Activated T-helper 1 cell treated with anti-CD3 and anti-CD28 coated beads, Interleukin-12 subunit alpha, Interleukin-12 subunit beta, Interleukin-2, Interleukin-4 antibody, amounts not matched to agents 30 ng/mL and 10 ng/mL and 1 ng/mL, durations not matched to agents 14 hours and 24 hours and 36 hours (primary cell): ENCODE measurements at regions not wholly inside any gene's neighbourhood (a gene's known extent, or its start where the extent isn't known, plus 50 kb on each side); places are given as distances from the start of the nearest gene placed in this dataset.

Experiments used
- DNase-seq: peaks from one replicate; pipeline ENCODE4 v3.0.0; 2021; ENCODE audit warnings: low spot score
- H3K27ac Mint-ChIP-seq: one replicate; pipeline ENCODE4 v1.8.0; 2021; ENCODE audit warnings: mild to moderate bottlenecking, mixed read lengths
- H3K27me3 Mint-ChIP-seq: one replicate; pipeline ENCODE4 v1.8.0; 2022; ENCODE audit warnings: mild to moderate bottlenecking, moderate library complexity, mixed read lengths; ENCODE audit not compliant: insufficient read depth
- H3K36me3 Mint-ChIP-seq: one replicate; pipeline ENCODE4 v1.8.0; 2021; ENCODE audit warnings: low read depth, mixed read lengths
- H3K4me1 Mint-ChIP-seq: one replicate; pipeline ENCODE4 v1.8.0; 2021; ENCODE audit warnings: low read depth, mixed read lengths
- H3K4me3 Mint-ChIP-seq: one replicate; pipeline ENCODE4 v1.8.0; 2021; ENCODE audit warnings: mild to moderate bottlenecking, moderate library complexity, mixed read lengths
- H3K9me3 Mint-ChIP-seq: one replicate; pipeline ENCODE4 v1.8.0; 2021; ENCODE audit warnings: mixed read lengths
- intact Hi-C: fragments of 100-400 bp; cut with micrococcal nuclease; formaldehyde crosslinking; loops from one replicate; pipeline ENCODE4 v1.15.1; 2024

DNA sequence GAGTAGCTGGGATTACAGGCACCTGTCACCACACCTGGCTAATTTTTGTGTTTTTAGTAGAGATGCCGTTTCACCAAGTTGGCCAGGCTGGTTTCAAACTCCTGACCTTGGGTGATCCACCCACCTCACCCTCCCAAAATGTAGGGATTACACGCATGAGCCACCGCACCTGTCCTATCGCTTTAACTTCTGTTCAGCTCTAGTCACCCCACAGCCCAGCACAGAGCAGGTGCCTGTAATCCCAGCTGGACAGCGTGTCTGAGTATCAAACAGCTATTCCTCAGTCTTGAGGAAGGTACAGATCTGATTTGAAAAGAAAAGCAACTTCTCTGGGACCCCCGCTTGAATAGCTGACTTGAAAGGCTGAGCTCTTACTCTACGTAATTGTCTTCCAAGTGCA lies 149.1 kb downstream of the CTTN start:
- Mint-ChIP-seq H3K4me3 (no peak overlapping the region), H3K27me3 (no peaks in the 10 kb centered on the region), H3K27ac (no peak overlapping the region), H3K36me3 (no peaks in the 10 kb centered on the region), H3K4me1 (no peaks in the 10 kb centered on the region), H3K9me3 (no peaks in the 10 kb centered on the region)
- DNase-seq: no peak
- intact Hi-C loops: no loop called here

DNA sequence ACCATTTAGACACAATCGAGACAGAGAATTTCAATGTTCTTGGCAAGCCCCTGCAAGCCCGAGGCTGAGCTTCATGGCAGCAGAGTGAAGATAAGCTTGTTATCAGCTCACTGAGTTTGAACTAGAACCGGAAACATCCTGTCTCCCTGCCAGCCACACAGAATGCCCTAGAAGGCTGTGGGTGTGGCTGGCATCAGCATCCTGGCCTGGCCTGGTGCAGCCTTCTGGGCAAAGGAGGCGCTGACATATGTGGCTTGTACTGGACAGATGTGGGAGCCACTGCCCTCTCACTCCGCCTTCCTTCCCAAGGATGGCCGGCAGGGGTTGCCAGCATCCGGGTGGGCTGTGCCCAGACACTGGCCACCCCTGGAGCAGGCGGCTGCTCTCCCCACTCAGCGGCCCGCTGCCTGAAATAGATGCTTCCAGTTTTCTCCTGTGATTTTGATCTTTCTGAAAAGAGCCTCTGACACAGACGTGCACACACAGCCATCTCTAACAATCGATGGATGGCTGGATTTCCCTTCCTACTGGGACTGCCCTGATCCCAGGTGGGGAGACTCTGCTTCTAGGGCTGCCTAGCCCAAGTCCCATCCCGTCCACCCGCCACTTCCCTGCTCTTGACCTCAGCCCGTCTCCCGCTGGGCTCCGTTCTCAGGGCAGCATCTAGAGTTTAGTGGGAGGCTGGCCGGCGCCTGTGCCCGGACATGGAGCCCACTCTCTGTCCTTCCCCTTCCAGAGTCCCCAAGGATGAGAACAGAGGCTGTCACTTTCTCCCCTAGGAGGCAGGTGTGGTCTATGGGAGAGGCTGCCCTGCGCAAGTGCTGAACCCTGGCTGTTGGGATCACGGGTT lies 149.7 kb downstream of the CTTN start:
- no peak overlapping the region for H3K27ac Mint-ChIP-seq
- H3K4me3 Mint-ChIP-seq: no peak overlapping the region
- no peaks in the 10 kb centered on the region for H3K27me3 Mint-ChIP-seq
- no peaks in the 10 kb centered on the region for H3K9me3 Mint-ChIP-seq
- H3K4me1 Mint-ChIP-seq: no peaks in the 10 kb centered on the region
- H3K36me3 Mint-ChIP-seq: no peaks in the 10 kb centered on the region
- intact Hi-C loops: no loop called here
- DNase-seq: no peak

DNA sequence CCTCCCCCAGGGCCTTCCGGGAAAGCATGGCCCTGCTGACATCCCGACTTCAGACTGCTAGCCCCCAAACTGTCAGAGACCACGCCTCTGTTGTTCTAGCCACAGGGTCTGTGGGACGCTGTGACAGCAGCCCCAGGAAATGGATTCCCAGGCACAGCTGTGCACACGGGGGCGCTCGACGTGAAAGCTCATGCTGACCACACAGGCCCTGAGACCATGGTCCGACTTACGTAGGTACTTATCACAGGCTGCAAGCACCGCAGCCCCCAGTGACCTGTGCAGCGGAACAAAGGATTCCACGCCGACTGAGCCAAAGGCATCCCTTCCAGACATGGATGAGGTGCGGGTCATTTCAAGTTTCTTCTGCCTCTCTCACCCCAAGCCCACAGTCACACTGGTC lies 150.6 kb downstream of the CTTN start:
- no peak overlapping the region for H3K27ac Mint-ChIP-seq
- no peaks in the 10 kb centered on the region for H3K36me3 Mint-ChIP-seq
- DNase-seq: no peak
- H3K4me1 Mint-ChIP-seq: no peaks in the 10 kb centered on the region
- no peaks in the 10 kb centered on the region for H3K27me3 Mint-ChIP-seq
- H3K9me3 Mint-ChIP-seq: no peaks in the 10 kb centered on the region
- intact Hi-C loops: no loop called here
- H3K4me3 Mint-ChIP-seq: no peak overlapping the region

DNA sequence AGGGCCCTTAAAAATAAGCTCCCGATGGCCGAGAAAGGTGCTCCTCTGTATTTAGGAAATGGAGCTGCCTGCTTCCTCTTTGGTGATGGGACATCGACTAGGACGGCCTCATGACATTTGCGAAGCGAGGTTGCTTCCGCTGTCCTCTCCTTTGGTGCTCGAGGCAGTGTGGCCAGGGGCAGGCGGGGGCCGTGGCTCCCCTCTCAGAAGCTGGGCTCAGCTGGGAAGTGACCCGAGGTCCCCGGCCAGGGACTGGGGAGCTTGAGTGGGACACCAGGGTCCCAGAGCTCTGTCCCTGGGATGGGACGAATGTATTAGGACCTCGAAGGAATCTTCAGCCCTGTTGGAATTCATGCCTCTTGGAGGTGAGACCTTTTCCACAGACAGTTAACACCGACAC lies 151.1 kb downstream of the CTTN start:
- intact Hi-C loops: no loop called here
- DNase-seq: no peak
- H3K9me3 Mint-ChIP-seq: no peaks in the 10 kb centered on the region
- H3K27me3 Mint-ChIP-seq: no peaks in the 10 kb centered on the region
- no peaks in the 10 kb centered on the region for H3K36me3 Mint-ChIP-seq
- H3K4me1 Mint-ChIP-seq: no peaks in the 10 kb centered on the region
- no peak overlapping the region for H3K4me3 Mint-ChIP-seq
- no peak overlapping the region for H3K27ac Mint-ChIP-seq

DNA sequence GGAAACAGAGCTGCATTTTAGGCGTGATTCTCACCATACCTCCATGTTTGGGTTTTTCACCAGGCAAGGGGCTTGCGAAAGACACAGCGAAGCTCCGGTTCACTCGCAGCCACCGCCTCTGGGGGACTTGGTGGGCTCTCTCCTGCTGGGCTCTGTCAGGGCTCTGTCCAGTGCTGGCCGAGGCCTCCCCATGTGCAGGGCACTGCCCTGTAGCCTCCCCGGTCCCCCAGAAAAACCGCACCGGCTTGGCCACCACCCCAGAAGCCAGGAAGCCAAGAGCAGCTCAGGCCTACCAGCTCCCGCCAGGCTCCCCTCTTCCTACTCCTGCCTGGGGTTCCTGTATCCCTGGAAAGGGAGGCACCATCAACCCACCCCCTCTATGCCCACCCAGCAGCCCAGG lies 151.5 kb downstream of the CTTN start:
- Mint-ChIP-seq H3K4me1 (no peaks in the 10 kb centered on the region), H3K27me3 (no peaks in the 10 kb centered on the region), H3K4me3 (no peak overlapping the region), H3K27ac (no peak overlapping the region), H3K9me3 (no peaks in the 10 kb centered on the region), H3K36me3 (no peaks in the 10 kb centered on the region)
- DNase-seq: no peak
- intact Hi-C loops: no loop called here

DNA sequence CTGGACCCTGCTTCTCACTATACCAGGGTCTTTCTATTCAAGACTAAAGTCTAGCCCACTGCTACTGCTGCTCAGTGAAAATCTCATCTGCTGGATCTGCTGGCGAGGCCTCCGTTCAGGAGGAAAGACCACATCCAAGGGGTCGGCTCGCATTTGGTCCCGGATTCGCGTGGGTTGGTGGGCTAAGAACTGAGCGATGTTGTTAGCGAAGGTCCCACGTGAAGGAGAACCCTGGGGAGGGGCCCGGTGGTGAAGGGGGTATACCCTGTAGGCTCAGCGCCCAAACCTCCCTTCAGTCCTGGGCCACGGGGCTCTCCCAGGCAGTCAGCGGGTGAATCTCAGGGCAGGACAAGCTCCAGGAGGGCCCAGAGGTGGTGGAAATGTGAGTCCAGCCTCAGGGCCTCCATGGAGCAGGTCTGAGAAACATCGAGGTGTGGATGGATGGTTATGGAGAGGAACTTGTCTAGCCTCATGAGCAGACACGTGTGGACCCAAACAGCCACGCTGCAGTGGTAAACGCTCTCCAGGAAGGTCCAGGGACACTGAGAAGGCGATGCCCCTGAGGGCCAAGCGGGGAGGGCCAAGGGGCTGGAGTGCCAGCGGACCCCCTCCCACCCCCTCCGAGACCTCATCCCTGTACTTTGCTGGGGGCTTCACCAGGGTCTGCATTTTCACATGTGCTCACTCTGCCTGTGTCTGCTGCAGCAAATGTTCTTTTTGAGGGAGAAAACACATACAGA lies 152.3 kb downstream of the CTTN start:
- Mint-ChIP-seq H3K9me3 (no peaks in the 10 kb centered on the region), H3K4me3 (no peak overlapping the region), H3K27ac (no peak overlapping the region)

DNA sequence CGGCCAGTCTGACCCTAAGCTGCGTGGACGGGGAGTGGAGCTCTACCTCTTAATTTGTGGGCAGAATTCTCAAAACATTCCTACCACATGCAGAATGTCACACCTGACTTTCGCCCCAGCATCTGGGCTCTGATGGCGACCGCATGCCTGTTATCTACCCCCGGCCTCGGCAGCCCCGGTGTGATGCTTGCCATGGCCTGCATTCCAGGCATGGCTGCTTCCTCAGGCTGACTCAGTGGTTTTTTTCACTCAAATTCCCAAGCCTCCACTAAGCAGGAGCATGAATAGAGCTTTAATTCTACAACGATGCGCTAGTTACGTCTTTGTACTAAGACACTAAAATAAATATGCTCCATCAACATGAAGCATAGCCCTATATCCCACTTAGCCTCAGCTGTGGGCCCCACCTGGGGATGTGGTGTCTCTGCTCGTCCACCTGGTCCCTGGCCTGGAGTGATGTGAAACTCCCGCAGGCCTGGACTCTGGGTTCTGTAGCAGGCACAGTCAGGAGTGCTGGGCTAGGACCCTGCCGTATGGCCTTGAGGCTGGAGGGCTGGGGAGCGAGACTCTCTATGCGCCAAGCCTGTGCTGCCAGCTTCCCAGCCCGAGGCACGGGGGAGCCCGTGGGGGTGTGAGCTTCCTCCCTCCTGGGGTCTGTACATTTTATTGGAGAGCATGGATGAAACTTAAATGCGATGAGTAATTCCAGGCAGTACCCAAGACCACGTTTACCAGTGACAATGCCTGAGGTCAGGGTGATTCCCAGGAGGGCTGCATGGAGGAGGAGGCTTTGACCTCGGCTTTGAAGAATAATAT lies 153.2 kb downstream of the CTTN start:
- H3K9me3 Mint-ChIP-seq: no peaks in the 10 kb centered on the region
- no peak overlapping the region for H3K27ac Mint-ChIP-seq
- H3K27me3 Mint-ChIP-seq: peaks cover 2% of the 10 kb centered on the region
- no peak overlapping the region for H3K4me3 Mint-ChIP-seq
- no peaks in the 10 kb centered on the region for H3K36me3 Mint-ChIP-seq
- intact Hi-C loops: no loop called here
- H3K4me1 Mint-ChIP-seq: no peaks in the 10 kb centered on the region
- no peak for DNase-seq

More for the DNA sequence above, 152.3 kb downstream of the CTTN start:
- no peak for DNase-seq
- Mint-ChIP-seq H3K36me3 (no peaks in the 10 kb centered on the region), H3K4me1 (no peaks in the 10 kb centered on the region), H3K27me3 (no peaks in the 10 kb centered on the region)
- intact Hi-C loops: no loop called here

DNA sequence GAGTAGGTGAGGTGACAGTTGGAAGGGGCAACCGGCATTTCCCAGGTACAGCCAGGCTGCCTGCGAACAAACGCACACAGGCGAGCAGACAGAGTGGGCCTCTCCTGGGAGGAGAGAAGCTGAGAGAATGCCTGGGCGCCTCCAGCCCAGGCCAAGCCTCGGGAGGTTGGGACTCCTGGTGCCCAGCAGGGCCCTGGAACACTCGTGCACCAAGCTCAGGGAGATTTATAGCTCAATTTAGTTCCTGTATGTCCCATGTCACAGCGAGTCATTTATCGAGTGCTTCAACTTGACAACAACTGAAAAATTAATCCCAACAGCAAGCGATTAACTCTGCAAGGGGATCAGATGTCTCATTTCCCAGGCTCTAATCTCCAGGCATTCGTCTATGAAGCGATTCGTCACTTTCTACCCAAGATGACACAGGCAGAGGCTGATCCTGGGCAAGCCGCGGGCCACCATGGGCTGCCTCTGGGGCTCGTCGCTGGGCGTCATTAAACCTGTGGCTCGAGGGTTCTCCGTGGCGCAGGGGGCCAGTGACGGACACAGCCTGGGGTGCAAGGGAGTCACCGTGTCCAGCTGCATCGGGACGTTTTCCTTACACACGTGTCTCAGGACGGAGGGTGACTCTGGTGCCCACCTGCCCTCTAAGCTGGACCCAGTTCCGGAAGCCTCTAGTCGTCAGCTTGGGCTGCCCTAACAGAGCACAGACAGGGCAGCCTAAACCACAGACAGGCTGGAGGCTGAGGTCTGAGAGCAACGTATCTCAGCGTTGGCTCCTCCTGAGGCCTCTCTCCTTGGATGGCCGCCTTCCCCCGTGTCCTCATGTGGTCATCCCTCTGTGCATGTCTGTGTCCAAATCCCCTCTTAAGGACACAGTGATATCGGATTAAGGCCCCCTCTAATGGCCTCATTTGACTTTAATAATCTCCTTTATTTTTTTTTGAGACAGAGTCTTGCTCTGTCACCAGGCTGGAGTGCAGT lies 154.1 kb downstream of the CTTN start:
- Mint-ChIP-seq H3K27me3 (peaks cover 2% of the 10 kb centered on the region), H3K36me3 (no peaks in the 10 kb centered on the region), H3K27ac (no peak overlapping the region), H3K9me3 (no peaks in the 10 kb centered on the region), H3K4me1 (no peaks in the 10 kb centered on the region), H3K4me3 (no peak overlapping the region)
- intact Hi-C loops: no loop called here
- no peak for DNase-seq

DNA sequence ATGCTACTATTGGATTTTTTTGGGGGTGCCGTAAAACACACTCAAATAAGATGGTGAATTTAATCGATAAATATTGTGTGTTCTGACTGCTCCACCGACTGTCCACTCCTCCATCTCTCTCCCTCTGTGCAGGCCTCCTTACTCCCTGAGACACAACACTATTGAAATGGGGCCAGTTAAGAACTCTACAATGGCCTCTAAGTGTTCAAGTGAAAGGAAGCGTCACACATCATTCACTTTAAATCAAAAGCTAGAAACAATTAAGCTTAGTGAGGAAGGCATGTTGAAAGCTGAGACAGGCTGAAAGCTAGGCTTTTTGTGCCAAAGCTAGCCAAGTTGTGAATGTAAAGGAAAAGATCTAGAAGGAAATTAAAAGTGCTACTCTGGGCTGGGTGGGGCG lies 156.7 kb downstream of the CTTN start:
- no peak overlapping the region for H3K4me3 Mint-ChIP-seq
- no peak for DNase-seq
- H3K27me3 Mint-ChIP-seq: peaks cover 2% of the 10 kb centered on the region
- H3K4me1 Mint-ChIP-seq: no peaks in the 10 kb centered on the region
- no peak overlapping the region for H3K27ac Mint-ChIP-seq
- intact Hi-C loops: no loop called here
- no peaks in the 10 kb centered on the region for H3K9me3 Mint-ChIP-seq
- H3K36me3 Mint-ChIP-seq: no peaks in the 10 kb centered on the region

DNA sequence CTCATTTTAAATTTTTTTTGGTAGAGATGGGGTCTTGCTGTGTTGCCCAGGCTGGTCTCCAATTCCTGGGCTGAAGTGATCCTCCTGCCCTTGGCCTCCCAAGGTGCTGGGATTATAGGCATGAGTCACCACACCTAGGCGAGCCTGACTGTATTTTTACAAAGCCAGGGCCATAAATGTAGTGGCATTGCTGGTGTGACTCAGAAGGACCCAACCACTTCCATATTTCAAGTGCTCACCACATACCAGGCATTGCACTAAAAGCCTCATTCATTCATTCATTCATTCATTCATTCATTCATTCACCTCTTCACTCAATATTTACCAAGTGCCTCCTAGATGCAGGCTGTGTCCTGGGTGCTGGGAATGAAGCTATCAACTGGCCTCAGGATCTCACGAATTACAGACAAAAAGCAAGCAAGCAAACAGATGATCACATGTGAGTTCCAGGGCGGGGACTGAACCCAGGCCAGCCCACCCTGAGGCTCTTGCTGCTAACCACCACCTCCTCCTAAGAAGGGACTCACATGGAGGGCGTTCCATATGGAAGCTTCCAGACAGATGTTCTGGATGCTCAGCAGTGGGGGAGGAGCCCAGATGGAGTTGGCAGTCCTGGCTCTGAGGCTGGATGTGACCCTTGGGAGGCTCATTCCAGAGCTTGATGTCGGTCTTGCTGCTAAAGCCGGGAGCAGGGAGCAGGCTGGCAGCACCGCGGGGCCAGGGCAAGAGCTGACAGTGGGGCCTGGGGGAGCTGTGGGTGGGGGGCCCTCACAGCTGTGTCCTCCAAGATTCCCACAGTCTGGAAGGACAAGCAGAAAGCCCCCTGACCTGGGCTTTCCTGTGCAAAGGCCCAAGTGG lies 158.8 kb downstream of the CTTN start:
- Mint-ChIP-seq H3K4me1 (no peaks in the 10 kb centered on the region), H3K36me3 (no peaks in the 10 kb centered on the region), H3K9me3 (no peaks in the 10 kb centered on the region), H3K27ac (no peak overlapping the region), H3K27me3 (peaks cover 2% of the 10 kb centered on the region), H3K4me3 (no peak overlapping the region)
- intact Hi-C loops: no loop called here
- no peak for DNase-seq

DNA sequence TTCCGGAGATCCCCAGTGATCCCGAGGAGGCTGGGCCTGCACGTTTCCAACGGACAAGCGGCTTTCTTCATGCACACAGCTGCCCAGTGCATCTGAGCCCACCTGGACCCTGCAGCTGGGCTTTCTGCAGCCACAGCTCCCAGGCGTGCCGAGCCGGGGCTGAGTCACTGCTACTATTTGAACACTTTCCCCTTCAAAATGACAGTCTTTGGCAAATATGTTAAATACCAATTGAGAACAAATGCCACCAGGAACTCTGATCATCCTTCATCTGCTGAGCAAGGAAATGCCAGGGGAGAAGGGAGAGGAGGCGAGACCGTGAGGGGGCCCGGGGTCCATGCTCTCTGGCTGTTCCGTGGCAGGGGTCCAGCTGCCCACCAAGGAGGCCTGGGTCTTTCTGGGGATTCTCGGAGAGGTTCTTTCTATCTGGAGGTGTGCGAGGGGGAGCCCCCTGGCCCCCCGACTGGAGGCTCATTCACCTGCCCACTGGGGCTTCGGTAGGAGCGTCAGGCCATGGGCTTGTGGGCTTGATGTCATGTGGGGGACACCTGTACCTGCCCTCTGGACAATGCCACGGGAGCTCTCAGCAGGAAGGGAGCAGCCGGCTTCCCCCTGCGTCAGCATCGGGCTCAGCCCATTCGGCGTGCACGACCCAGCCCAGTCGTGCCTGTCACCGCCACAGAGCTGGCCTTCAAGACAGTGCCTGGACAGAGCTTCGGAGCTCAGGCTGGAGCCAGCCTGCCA lies 159.6 kb downstream of the CTTN start:
- H3K36me3 Mint-ChIP-seq: no peaks in the 10 kb centered on the region
- no peak overlapping the region for H3K27ac Mint-ChIP-seq
- peaks cover 2% of the 10 kb centered on the region for H3K27me3 Mint-ChIP-seq
- intact Hi-C loops: no loop called here
- no peaks in the 10 kb centered on the region for H3K4me1 Mint-ChIP-seq
- DNase-seq: no peak
- no peak overlapping the region for H3K4me3 Mint-ChIP-seq
- H3K9me3 Mint-ChIP-seq: no peaks in the 10 kb centered on the region
